ENCODE measurements at regions not wholly inside any gene's neighbourhood (a gene's known extent, or its start where the extent isn't known, plus 50 kb on each side); places are given as distances from the start of the nearest gene placed in this dataset.

DNA sequence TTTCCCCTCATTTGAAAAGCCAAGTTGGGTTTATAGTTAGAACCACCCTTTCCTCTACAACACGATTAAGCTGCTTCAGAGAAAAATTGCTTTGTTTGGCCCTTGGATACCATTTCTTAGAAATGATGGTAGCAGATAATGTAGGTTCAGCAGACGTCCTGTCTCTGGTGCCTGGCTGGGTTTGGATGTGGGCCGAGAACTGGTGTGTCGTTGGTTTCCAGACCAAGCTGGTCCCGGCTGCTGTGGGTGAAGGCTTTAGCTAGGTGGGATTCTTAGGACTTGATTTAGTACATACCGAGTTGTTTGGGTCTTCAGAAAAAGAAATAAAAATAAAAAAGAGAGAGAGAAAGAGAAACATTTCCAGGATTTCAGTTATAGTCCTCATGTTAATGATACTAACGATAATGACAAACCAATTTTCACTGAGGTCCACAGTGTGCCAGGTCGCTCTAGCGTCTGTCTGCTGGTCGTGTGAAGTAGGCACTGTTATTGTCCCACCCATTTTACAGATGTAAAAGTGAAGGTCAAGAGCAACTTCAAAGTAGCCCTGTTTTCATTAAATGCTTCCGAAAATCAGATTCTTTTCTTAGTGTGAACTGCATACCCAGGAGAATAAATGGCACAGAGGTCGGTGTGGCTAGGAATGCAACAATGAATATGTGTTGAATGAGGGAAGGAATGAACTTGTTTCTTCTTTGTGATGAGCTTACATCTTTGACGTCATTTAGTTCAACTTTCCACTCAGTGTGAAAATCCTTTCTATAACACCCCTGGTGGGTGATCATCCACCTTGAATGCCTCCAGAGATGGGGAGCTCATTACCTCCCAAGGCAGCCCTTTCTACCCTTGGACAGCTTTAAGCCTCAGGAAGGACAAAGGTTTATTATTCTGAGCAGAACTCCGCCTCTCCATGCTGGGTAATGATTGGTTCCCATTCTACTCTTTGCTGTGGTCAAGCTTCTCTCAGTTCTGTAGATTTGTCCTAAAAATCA, 115.9 kb downstream of the INHBB start:
- no peak for DNase-seq

DNA sequence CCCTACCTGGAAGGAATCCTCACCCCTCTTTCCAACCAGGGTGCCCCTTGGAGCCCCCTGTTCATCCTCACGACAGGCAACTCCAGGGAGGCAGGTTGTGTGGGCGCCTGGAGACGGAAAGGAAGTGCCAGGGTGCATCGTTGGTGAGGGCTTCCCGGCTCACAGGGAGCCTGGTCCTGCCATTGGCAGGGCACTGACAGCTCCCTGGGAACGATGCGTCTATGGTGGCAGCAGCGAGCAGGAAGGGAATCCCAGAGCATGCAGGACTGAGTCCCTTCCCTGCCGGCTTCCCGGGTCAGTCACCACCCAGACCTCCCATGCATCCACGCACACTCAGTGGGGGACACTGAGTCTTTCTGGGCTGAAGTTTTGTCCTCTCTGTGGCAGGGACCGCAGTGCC, 117.6 kb downstream of the INHBB start:
- no peak for DNase-seq

DNA sequence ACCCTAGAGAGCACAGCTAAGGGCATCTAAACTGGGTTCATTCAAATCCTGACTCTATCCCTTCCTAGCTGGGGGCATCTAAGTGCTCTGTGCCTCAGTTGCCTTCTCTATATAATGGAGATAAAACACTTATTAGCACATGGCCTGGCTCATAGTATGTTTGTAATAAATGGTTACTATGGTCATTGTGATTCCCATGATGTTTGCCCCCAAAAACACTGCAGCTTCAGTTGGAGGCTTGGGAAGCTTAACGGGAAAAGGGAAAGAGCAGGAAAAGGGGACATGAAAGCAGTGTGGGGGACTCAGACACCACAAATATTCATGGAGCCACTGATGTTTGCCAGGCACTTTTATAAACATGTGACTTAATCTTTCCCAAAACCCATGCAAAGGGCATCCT, 118.1 kb downstream of the INHBB start:
- no peak for DNase-seq

DNA sequence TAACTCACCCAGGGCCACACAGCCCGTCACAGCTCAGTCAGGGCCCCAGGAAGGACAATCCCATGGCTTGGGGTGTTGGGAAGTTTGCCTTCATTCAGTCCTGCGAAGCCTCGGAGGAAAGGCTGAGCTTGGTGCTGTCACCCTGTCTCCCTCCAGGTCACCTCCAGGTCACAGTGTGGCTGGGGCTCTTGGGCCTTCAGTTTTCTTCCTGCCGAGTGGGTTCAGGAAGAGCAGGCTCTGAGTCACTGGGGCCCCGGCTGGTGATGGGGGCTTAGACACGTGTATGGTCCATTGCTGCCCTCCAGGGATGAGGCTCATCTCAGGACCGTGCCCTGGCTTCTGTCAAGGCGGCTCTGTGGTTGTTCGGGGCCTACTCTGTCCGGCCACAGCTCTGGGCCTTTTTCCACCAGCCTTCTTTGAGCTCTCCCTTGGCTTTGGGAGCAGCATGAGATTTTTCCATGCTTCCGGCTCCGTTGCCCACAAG, 118.6 kb downstream of the INHBB start:
- no peak for DNase-seq

DNA sequence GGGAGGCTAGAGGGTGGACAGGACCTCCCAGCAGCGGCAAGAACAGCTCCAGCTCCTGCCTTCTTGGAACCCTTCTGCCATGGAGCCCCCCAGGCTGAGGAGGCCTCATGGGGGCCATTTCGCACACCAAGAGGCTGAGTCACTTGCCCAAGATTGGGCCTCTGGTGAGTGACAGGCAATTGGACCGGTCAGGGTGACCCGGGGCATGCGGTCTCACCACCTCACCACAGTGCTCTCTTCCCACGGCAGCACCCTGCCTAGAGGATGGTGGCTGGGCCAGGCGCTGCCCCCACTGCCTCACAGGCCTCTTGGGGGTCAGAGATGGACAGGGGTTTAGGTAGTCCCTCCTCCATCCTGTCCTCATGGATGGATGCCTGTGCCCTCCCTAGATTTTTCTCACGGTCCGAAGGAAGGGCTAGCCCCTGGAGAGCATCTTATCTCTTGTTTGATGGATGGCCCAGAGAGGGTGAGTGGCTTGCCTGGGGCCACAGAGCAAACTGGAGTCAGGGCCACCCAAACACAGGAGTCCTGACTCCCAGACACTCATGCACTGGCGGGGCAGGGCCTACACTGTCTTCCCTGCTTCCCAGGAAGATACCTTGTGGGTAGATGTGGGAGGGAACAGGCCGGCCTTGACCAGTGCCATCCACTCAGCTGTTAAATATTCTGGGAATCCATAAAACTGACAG, 119.2 kb downstream of the INHBB start:
- no peak for DNase-seq

DNA sequence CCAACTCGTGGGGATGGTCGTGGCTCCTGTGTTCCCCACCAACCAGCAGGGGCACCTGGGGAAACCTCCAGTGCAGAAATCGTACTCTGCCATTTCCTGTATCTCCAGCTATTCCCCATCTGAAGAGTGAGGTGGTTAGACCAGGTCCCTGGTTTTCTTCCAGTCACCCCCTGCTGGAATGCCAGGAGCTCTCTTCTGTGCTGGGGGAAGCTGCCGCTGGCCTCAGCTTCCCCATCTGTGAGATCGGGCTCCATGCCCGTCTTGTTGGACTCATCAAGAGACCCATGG, 119.7 kb downstream of the INHBB start:
- DNase-seq, result no peak

DNA sequence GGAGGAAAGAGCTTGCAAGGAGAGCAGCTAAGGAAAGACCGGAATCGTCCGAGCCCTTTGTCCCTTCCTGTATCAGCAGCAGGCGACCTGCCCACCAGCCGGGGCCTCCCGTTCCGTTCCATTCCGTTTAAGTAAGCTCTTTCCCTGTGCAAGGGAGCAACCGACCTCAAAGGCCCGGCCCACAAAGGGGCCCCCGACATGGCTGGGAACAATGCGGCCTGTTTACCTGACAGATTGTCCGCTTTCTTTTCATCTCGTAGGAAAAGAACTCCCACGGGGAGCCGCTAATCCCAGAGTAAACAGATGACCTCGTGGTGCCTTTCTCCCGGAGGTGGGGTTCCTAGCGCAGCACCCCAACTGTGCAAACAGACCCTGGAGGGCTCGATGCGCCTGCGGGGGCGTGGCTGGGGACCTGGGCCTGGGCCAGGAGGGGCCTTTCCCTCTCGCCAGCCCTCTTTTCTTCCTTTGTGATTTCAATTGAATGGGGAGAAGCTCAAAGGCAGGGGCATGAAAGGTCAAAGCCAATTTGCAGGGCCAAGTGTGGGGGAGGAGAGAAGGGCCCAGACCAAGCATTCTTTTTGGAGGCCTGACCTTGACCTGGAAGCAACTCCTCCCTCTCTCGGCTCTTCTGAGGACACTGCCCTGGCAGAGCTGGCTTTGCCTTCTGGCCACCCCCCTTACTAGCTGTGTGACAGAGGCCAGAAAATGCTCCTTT, 120.2 kb downstream of the INHBB start:
- no peak for DNase-seq

DNA sequence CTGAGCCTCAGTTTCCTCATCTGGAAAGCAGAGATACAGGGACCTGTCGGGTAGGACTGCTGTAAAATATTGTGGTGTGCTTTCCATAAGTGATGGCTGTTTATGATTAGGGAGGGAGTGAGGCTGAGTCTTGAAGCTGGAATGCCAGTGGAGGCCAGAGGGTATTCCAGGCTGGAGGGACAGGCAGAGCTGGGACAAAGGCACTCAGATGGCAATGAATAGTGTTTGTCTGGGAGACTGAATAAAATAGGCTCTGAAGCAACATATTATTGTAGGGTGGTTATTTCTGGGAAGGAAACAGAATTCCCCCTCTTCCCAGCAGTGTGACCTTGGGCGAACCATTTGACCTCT, 120.7 kb downstream of the INHBB start:
- no peak for DNase-seq

DNA sequence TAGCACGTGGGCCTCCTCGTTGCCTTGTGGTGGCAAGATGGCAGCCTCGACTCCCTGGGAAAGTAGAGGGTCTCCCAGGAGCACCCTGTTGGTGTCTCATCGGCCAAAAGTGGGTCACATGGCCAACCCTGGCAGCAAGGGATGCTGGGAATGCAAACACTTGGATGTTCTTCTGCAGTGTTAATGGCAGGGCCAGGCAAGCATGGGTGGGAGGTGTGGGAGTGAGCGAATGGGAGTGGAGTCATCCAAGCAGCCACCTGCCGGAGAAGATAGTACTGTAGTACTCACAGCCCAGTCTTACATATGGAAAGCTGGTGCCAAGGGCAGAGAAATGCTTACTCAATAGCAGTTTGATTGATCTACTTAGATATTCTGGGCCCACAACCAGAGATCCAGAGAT, 122.2 kb downstream of the INHBB start:
- DNase-seq, result no peak

DNA sequence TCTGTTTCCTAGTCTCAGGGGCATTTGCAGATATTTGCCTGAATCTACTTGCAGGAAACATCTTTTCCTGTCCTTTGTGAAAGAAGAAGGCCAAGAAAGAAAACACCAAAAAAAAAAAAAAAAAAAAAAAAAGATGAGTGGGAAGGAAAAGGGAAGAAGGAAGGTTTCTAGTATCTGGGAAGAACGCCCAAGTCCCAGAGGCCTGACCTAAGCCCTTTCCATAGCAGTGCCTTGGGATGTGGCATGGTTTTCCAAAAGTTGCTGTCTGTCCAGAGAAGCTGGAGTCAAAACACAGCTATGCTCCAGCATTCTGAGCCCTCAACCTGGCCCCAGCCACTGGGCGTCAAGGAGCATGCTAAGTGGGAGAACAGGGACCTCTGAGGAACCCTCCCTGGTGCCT, 123.5 kb downstream of the INHBB start:
- no peak for DNase-seq

DNA sequence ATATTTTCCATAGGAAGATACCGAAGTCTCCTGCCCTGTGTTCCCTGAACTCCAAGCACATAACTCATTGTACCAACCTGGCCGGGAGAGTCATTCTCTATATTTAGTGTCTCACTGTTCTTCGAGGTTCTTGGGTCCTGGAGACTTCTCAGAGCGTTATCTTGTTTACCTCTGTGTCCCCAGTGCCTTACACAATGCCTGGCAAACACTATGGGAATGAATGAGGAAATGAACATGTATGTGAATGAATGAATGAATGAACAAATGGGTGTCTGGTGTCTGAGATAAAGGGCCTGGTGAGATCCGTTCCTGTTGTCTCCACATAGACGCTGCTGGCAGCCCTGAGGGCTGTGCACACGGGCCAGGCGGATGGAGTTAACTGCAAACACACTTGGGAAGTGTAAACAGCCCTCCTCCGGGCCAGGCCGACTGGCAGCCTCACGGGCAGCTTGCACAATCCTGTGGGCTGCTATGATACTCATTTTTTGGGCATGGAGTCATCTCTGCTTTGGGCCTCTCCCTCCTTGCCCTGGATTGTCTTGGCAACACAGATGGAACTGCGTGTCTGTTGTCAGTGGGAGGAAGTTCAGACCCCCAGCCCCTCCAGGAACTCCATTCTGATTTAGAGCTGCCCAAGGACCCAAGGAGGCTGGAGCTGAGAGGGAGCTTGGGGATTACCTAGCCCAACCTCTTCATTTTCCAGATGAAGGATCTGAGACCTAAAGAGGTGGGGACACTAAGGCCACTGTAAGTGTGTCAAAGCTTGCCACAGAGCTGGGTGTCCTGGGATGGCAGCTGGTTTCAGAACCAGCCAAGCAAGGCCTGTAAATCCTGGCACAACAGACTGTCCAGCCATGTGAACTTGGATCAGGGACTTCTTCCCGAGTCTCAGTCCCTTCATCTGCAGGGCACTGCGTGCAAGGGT, 124.4 kb downstream of the INHBB start:
- peak in 2 of 3 donors; percentile 14 to 32 for DNase-seq

DNA sequence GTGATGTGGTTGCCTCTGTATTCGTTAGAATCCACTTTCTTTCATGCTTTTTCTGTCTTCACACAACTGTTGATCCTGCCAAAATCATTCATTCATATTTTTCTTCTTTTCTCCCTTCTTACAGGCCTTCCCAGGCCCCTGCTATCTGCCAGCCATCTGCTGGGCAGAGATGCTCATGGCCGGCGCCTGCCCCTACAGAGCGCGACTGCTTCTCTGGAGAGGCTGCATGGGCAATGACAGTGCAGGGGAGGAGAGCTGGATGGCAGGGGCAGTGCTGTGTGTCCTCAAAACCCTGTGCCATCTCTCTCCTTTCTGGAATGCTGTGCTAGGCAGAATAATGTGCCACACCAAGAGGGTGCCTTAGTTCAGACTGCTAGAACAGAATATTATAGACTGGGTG, 125.2 kb downstream of the INHBB start:
- DNase-seq, result no peak

DNA sequence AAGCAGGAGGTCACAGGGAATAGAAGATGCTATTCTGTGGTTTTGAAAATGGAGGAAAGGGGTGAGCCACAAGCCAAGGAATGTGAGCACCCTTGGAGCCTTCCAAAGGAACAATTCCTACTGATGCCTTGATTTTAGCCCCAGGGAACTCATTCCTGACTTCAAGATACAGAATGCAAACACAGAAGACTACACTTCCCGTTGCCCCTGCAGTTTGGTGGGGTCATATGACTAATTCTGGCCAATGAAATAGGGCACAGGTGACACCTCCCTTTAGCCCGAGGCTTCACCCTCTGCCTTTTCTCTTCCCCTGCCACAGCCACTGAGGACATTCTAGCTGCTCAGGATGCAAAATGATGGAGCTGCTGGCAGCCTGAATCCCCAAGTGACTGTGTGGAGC, 126.1 kb downstream of the INHBB start:
- no peak for DNase-seq

DNA sequence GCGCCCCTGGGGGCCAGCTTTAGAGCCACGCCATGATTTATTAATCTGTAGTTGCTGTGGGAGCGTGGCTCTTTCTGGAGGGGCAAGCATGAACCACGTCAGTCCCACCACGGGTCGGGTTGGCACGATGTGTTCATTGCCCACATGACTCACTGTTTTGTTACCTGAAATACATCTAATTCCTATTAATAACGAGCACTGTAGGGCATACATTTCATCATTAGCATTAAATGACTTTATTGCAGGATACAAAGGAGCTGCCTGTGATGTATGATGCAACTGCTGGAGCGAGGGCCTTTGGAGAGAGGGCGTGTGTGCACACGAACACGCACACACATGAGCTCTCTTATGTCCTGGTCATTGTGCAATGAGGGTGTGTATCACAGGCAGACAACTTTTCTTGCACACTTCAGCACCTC, 127.0 kb downstream of the INHBB start:
- DNase-seq, result no peak

DNA sequence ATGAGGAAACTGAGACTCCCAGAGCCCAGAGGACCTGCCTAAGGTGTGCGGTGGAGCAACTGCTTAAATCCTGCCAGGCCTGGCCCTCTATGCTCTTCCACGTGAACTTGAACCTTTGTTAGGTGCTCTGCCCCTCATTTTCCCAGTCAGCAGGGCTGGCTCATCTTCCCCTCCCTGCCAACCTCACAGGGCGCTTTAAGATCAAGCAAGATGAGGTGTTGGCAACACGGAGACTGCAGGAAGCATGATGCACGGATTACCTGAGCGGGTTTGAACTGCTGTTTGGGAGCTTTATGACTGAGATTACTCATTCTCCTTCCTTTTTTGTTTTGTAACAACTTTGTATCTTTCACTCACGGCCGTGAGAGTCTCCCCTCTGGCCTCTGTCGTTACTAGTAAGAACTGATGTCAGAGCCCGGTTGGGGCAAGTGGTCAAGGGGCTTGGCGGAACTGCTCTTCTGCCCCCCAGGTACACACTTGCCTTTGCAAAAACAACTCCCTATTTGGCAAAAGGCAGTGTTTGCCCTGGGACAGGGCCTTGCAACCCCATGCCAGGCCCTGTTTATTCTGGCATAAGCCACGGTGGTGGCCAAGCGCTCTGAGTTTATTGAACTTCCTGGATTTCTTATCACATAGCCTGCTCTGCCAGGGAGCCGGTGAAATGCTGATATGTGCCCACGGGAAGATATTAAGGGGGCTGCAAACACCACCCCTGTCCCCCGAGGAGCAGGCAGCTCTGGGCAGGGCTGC, 127.8 kb downstream of the INHBB start:
- no peak for DNase-seq

DNA sequence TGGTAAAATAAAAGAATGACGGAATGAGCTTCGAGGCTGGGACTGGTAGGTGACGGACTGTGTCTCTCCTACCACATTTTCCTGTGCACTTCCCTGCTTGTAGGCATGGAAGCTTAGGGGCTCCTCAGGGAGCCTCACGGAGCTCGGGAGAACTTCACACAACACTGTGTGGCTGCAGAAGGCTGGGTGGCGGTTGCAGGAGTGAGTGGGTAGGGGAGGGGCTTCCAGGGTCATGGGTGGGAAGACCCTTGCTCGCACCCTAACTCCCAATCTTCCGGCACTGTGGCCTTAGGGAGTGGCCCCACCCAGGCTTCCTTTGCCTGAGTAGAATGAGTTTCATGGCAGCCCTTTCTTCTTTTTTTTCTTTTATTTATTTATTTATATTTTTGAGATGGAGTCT, 128.6 kb downstream of the INHBB start:
- no peak for DNase-seq

DNA sequence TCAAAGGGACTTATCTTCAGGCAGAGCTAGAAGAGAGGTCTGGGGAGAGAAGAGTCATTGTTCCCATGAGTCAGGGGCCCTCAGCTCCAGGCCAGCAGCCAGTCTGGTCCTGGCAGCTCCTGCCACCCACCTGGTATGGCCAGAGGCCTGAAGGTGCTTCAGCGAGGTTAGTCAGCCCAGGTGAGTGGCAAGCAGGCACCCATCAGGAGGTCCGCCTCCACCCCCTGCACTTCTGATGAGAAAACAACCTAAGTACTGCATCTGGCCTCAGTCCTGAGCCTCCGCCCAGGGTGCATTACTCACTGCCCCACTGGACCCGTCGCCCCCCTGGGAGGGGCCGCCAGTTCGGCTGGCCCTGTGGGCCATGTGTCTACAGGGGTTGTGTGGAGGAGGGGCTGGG, 130.2 kb downstream of the INHBB start:
- no peak for DNase-seq

DNA sequence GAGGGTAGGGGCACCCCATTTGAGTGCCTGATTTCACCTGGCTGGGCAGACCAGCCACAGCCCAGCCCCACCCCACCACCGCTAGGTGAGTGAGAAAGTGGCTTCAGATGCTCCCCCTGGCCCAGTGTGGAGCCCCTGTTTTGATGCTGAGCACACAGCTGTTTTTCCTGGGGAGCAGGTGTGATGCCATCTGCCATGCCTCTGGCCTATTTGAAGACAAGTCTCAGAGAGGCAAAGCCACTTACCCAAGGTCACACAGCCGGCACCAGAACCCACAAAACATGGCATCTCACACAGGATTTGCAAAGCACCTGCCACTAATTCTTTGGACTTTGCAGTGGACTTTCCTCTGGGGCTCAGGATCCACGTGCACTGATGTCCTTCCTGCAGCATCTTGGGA, 131.3 kb downstream of the INHBB start:
- DNase-seq, result no peak

DNA sequence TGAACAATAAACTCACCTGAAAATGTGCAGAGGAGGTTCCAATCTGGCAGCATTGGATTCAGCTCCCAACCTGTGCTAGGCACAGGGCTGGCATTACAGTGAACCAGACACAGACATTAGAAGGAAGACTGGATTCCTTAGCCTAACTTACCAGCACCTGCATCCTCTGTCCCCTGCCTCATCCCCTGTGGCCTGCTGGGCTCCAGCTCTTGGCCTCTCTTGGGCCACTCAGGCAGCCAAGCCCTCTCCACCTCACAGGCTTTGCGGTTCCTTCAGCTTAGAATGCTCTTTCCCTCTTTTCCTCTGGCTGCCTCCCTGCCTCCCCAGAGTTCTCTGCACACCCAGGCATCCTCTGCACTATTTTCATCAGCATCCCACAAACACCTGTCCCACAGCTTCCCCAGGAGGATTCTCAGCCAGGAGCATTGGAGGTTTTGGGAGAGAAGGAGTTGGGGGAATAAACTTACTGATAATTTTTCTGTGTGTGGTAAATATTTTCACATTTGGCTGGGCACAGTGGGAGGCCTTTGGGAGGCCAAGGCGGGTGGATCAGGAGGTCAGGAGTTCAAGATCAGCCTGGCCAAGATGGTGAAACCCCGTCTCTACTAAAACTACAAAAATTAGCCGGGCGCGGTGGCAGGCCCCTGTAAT, 132.0 kb downstream of the INHBB start:
- no peak for DNase-seq

DNA sequence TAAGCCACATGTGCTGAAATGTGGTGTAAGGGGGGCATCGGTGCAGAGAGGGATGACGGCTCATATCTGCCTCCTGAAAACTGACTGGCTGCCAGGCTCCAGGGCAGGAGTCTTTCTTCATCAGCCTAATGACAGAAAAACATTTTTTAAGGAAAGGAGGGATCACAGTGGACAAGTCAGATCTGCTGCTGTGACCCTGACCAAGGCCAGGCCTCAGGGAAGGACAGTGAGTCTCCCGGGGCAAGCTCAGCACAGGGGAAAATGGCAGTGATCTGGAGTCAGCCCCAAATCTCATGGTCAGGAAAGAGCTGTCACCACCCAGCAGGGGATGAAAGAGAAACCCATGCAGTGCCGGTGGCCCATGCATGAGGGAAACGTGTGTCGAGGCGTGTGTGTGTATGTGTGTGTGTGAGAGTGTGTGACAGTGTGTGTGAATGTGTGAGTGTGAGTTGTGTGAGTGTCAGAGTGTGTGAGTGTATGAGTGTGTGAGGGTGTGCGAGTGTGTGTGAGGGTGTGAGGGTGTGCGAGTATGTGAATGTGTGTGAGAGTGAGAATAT, 134.5 kb downstream of the INHBB start:
- DNase-seq, result no peak

DNA sequence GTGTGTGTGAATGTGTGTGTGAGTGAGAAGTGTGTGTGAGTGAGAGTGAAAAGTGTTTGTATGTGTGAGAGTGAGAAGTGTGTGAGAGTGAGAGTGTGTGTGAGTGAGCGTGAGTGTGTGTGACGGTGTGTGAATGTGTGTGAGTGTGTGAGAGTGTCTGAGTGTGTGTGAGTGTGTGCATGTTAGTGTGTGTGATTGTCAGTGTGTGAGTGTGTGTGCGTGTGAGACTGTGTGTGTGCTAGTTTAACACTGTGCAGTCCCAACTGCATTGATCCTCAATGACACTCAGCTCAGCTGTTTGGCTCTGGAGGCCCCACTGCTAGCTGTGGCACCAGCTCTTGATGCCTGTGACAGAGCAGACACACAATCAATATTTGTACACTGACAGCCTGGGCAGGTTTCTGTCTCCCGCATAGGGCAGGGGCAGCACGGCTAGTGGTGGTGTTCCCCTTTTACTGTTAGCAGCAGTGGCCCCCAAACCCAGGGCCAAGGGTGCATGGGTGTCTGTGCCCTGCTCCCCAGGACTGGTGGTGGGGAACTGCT, 135.0 kb downstream of the INHBB start:
- DNase-seq, result no peak

Data from suppressor macrophage treated with lipopolysaccharide for 1 hour (primary cell).